ENCODE measurements at regions not wholly inside any gene's neighbourhood (a gene's known extent, or its start where the extent isn't known, plus 50 kb on each side); places are given as distances from the start of the nearest gene placed in this dataset.

DNA sequence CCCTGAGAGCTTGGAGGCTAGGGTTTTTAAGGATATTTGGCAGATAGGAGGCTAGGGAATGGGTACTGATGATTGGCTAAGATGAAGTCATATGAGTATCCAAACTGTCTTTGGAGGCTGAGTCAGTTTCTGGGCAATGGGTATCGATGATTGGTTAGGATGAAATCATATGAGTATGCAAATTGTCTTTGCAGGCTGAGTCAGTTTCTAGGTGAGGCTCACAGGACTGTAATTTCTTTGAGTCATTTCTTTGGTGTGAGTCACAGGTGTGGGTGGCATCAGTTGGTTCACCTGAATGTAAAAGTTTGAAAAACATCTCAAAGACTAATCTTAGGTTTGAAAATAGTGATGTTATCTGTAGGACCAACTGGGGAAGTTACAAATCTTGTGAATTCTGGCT is 1068.0 kb downstream of the NR2F1-AS1 start:
- TF ChIP-seq, protein P1, sequence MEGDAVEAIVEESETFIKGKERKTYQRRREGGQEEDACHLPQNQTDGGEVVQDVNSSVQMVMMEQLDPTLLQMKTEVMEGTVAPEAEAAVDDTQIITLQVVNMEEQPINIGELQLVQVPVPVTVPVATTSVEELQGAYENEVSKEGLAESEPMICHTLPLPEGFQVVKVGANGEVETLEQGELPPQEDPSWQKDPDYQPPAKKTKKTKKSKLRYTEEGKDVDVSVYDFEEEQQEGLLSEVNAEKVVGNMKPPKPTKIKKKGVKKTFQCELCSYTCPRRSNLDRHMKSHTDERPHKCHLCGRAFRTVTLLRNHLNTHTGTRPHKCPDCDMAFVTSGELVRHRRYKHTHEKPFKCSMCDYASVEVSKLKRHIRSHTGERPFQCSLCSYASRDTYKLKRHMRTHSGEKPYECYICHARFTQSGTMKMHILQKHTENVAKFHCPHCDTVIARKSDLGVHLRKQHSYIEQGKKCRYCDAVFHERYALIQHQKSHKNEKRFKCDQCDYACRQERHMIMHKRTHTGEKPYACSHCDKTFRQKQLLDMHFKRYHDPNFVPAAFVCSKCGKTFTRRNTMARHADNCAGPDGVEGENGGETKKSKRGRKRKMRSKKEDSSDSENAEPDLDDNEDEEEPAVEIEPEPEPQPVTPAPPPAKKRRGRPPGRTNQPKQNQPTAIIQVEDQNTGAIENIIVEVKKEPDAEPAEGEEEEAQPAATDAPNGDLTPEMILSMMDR (IDR thresholded peaks at IDR 0.05; ENCODE audit: low read depth, low read length), result no peak
- no peak for TF ChIP-seq POLR2A (IDR thresholded peaks at IDR 0.05; ENCODE audit: extremely low read depth, insufficient read length)

Data from NB4 (cell line).